Neural cell (in vitro differentiated cells): ENCODE measurements at regions not wholly inside any gene's neighbourhood (a gene's known extent, or its start where the extent isn't known, plus 50 kb on each side); places are given as distances from the start of the nearest gene placed in this dataset.

Experiments used
- MXI1 ChIP-seq: fragments of 450-650 bp; conservative IDR thresholded peaks from 2 replicates; pipeline ENCODE4 v1.6.1; 2014; ENCODE audit warnings: antibody characterized with exemption, mild to moderate bottlenecking; ENCODE audit not compliant: poor library complexity, severe bottlenecking
- POLR2AphosphoS5 ChIP-seq: IDR thresholded peaks from 2 replicates; pipeline ENCODE4 v1.6.1; 2012
- TF ChIP-seq, protein P1 (sequence below): fragments of 450-650 bp; IDR thresholded peaks from 2 replicates; pipeline ENCODE4 v1.5.1; 2014; ENCODE audit warnings: antibody characterized with exemption, mild to moderate bottlenecking, moderate library complexity; ENCODE audit not compliant: poor library complexity, severe bottlenecking

DNA sequence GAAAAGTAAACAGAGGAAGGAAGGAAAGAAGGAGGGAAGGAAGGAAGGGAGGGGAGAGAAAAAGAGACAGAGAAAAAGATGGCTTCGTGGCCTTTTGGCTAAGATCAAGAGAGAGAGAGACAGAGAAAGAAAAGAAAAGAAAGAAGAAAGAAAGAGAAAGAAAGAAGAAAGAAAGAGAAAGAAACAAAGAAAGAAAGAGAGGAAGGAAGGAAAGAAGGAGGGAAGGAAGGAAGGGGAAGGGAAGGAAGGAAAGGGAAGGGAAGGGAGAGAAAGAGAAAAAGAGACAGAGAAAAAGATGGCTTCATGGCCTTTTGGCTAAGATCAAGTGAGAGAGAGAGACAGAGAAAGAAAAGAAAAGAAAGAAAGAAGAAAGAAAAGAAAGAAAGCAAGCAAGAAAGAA lies 91.4 kb downstream of the PRLHR start:
- TF ChIP-seq, protein P1, sequence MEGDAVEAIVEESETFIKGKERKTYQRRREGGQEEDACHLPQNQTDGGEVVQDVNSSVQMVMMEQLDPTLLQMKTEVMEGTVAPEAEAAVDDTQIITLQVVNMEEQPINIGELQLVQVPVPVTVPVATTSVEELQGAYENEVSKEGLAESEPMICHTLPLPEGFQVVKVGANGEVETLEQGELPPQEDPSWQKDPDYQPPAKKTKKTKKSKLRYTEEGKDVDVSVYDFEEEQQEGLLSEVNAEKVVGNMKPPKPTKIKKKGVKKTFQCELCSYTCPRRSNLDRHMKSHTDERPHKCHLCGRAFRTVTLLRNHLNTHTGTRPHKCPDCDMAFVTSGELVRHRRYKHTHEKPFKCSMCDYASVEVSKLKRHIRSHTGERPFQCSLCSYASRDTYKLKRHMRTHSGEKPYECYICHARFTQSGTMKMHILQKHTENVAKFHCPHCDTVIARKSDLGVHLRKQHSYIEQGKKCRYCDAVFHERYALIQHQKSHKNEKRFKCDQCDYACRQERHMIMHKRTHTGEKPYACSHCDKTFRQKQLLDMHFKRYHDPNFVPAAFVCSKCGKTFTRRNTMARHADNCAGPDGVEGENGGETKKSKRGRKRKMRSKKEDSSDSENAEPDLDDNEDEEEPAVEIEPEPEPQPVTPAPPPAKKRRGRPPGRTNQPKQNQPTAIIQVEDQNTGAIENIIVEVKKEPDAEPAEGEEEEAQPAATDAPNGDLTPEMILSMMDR, result no peak
- no peak for TF ChIP-seq MXI1
- no peak for TF ChIP-seq POLR2AphosphoS5
